ENCODE measurements at regions not wholly inside any gene's neighbourhood (a gene's known extent, or its start where the extent isn't known, plus 50 kb on each side); places are given as distances from the start of the nearest gene placed in this dataset.
"Not testable (repeated sequence)": the region's sequence is repeated elsewhere in the genome, so short reads cannot be mapped to it uniquely, and the experiment has no call there.

GRCh38 chr12:131591714-131592709, 118.9 kb upstream of the SFSWAP start:
- no peak for DNase-seq

GRCh38 chr12:131592972-131593371, 117.9 kb upstream of the SFSWAP start:
- DNase-seq = no peak

GRCh38 chr12:131593406-131593805, 117.5 kb upstream of the SFSWAP start:
- DNase-seq = no peak

- DNase-seq = no peak
Observed at GRCh38 chr12:131596115-131596514, 114.8 kb upstream of the SFSWAP start.

- no peak for DNase-seq
Observed at GRCh38 chr12:131597333-131597732, 113.6 kb upstream of the SFSWAP start.

GRCh38 chr12:131598717-131599116, 112.2 kb upstream of the SFSWAP start:
- DNase-seq = no peak

GRCh38 chr12:131599190-131600159, 111.4 kb upstream of the SFSWAP start:
- no peak for DNase-seq

GRCh38 chr12:131600160-131600532, 110.7 kb upstream of the SFSWAP start:
- DNase-seq = no peak

GRCh38 chr12:131601499-131601898, 109.4 kb upstream of the SFSWAP start:
- DNase-seq = not testable (repeated sequence)

GRCh38 chr12:131603106-131603938, 107.6 kb upstream of the SFSWAP start:
- no peak for DNase-seq

- no peak for DNase-seq
Observed at GRCh38 chr12:131603939-131604795, 106.7 kb upstream of the SFSWAP start.

GRCh38 chr12:131604859-131605258, 106.0 kb upstream of the SFSWAP start:
- no peak for DNase-seq

GRCh38 chr12:131605304-131605829, 105.5 kb upstream of the SFSWAP start:
- DNase-seq = no peak

GRCh38 chr12:131606218-131606901, 104.5 kb upstream of the SFSWAP start:
- DNase-seq = no peak

GRCh38 chr12:131607658-131608447, 103.0 kb upstream of the SFSWAP start:
- no peak for DNase-seq

- DNase-seq = no peak
Observed at GRCh38 chr12:131608740-131609690, 101.9 kb upstream of the SFSWAP start.

GRCh38 chr12:131609762-131610161, 101.1 kb upstream of the SFSWAP start:
- no peak for DNase-seq

- DNase-seq = no peak
Observed at GRCh38 chr12:131610181-131610580, 100.7 kb upstream of the SFSWAP start.

- no peak for DNase-seq
Observed at GRCh38 chr12:131610891-131611290, 100.0 kb upstream of the SFSWAP start.
